Ovary (tissue), 7 donors: ENCODE measurements at regions not wholly inside any gene's neighbourhood (a gene's known extent, or its start where the extent isn't known, plus 50 kb on each side); places are given as distances from the start of the nearest gene placed in this dataset.
A peak's percentile ranks its signal among the peaks of the same experiment; 100 is the strongest.
"Not testable (repeated sequence)": the region's sequence is repeated elsewhere in the genome, so short reads cannot be mapped to it uniquely, and the experiment has no call there.

Source experiments
- DNase-seq, 5 donors: peaks; one replicate each; pipeline ENCODE4 v3.0.0-alpha.2; 2019 to 2020
- H3K27ac ChIP-seq, 2 donors: fragments of 200-600 bp; one replicate each; pipeline versions ENCODE4 v1.5.1 to v1.8.0; 2019 to 2022
- H3K27me3 ChIP-seq: fragments of 200-600 bp; one replicate; pipeline ENCODE4 v1.8.0; 2022
- H3K36me3 ChIP-seq: fragments of 200-600 bp; sonication (generic); one replicate; pipeline ENCODE4 v1.5.1; 2019
- H3K4me1 ChIP-seq: one replicate; pipeline ENCODE4 v1.8.1; 2013; ENCODE audit warnings: mild to moderate bottlenecking, moderate library complexity; ENCODE audit not compliant: insufficient read depth
- H3K4me3 ChIP-seq: fragments of 200-600 bp; sonication (generic); one replicate; pipeline ENCODE4 v1.5.1; 2017
- H3K9me3 ChIP-seq, 2 donors: fragments of 200-600 bp in 1 of 2; sonication (generic) in 1 of 2; one replicate each; pipeline versions ENCODE4 v1.5.1 to v1.8.1; 2013 to 2019; ENCODE audit warnings: mild to moderate bottlenecking in 1 of 2, moderate library complexity in 1 of 2
- CTCF ChIP-seq, 3 donors: fragments of 450-650 bp in 2 of 3; fragments of 200-600 bp in 1 of 3; IDR thresholded peaks; one replicate each; pipeline versions ENCODE4 v1.5.1 to v1.8.0; 2016 to 2022; ENCODE audit warnings: antibody characterized with exemption in 3 of 3, mild to moderate bottlenecking in 1 of 3
- EP300 ChIP-seq: sonication (generic); formaldehyde crosslinking; IDR thresholded peaks from one replicate; pipeline ENCODE4 v1.6.1; 2017; ENCODE audit warnings: antibody characterized with exemption
- POLR2A ChIP-seq: fragments of 450-650 bp; IDR thresholded peaks from one replicate; pipeline ENCODE4 v1.6.1; 2017; ENCODE audit warnings: antibody characterized with exemption, mild to moderate bottlenecking, moderate library complexity
- WGBS, 3 donors: extraction: QIAGEN DNeasy Blood & Tissue Kit in 1 of 3; methylation state at CpG; one replicate each; pipeline versions ENCODE4 v1.1.5 to v1.1.7; 2013 to 2017; 5-methylcytosine and 5-hydroxymethylcytosine counted together
- intact Hi-C, 4 donors: fragments of 100-400 bp; cut with DNase I; formaldehyde crosslinking; loops; one replicate each; pipeline versions ENCODE4 v1.11.0 to v1.15.1; 2022 to 2023
- donor health status: DM: no; HTN: no; CAD: no; lungs with moderate emphysema.
- donor health status: DM: no; HTN: no; CAD: no.
- donor health status: Bipolar disorder and iron deficiency.
- donor health status: DM: no; HTN: no; CAD: no.
- donor health status: DM: yes; HTN: yes; CAD: no.

DNA sequence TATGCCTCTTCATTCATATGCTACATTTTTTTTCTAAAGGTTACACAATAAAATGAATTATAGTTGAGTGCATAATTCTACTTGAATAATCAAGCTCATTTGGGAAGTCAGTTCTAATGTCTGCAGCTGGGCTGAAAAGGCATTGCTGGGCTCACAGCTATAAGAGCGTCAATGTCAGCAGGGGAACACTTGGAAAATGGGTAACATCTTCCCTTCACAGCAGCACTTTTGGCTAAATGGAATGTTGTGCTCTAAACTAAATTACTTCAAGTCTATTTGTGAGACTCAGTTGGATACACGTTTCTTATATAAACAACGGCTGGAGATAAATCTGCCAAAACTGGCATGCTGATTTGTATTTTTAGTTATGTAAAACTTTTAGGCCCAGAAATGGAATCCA lies 357.8 kb downstream of the TBL1XR1 start:
- H3K4me3 ChIP-seq: no peak overlapping the region
- no peak overlapping the region for H3K27ac ChIP-seq
- 75 to 76% (median 75%) methylated on average over 3 of the region's 3 CpGs for WGBS, 3 donors
- no peaks in the 10 kb centered on the region for H3K4me1 ChIP-seq
- no peaks in the 10 kb centered on the region for H3K9me3 ChIP-seq
- no peaks in the 10 kb centered on the region for H3K27me3 ChIP-seq
- no peak for TF ChIP-seq EP300
- DNase-seq: no peak
- intact Hi-C loops: no loop called here
- H3K36me3 ChIP-seq: no peaks in the 10 kb centered on the region

- H3K9me3 ChIP-seq, H3K27ac ChIP-seq, H3K4me3 ChIP-seq, H3K27me3 ChIP-seq, intact Hi-C loops, H3K4me1 ChIP-seq, DNase-seq, H3K36me3 ChIP-seq: not testable (repeated sequence)
- WGBS, 3 donors: 87 to 90% (median 90%) methylated on average over 15 of the region's 15 CpGs
Observed at GRCh38 chr3:176827244-176827643, 370.0 kb downstream of the TBL1XR1 start.

GRCh38 chr3:176824811-176825210 lies 372.5 kb downstream of the TBL1XR1 start:
- no peaks in the 10 kb centered on the region for H3K27me3 ChIP-seq
- no peak overlapping the region for H3K27ac ChIP-seq
- DNase-seq: no peak
- 31 to 62% (median 42%) methylated on average over 3 of the region's 3 CpGs for WGBS, 3 donors
- no peaks in the 10 kb centered on the region for H3K36me3 ChIP-seq
- no peaks in the 10 kb centered on the region for H3K4me1 ChIP-seq
- intact Hi-C loops: no loop called here
- H3K4me3 ChIP-seq: no peak overlapping the region
- H3K9me3 ChIP-seq: no peaks in the 10 kb centered on the region
- TF ChIP-seq CTCF (IDR thresholded peaks at IDR 0.05) (no peak), EP300 (no peak), POLR2A (no peak)

- Histone ChIP-seq H3K27ac (no peak overlapping the region), H3K9me3 (no peaks in the 10 kb centered on the region), H3K27me3 (no peaks in the 10 kb centered on the region), H3K36me3 (no peaks in the 10 kb centered on the region), H3K4me3 (no peak overlapping the region), H3K4me1 (no peaks in the 10 kb centered on the region)
- TF ChIP-seq CTCF (IDR thresholded peaks at IDR 0.05) (no peak), EP300 (no peak), POLR2A (no peak)
- WGBS, 3 donors: 32 to 53% (median 34%) methylated on average over 2 of the region's 2 CpGs
- no peak for DNase-seq
- intact Hi-C loops: no loop called here
Observed at GRCh38 chr3:176820764-176821163, 376.5 kb downstream of the TBL1XR1 start.

GRCh38 chr3:176816937-176817336 lies 380.3 kb downstream of the TBL1XR1 start:
- Histone ChIP-seq H3K4me3 (no peak overlapping the region), H3K27ac (no peak overlapping the region), H3K27me3 (no peaks in the 10 kb centered on the region), H3K4me1 (no peaks in the 10 kb centered on the region), H3K9me3 (no peaks in the 10 kb centered on the region), H3K36me3 (no peaks in the 10 kb centered on the region)
- 86 to 94% (median 91%) methylated on average over 18 of the region's 18 CpGs for WGBS, 3 donors
- no peak for DNase-seq
- intact Hi-C loops: no loop called here
- TF ChIP-seq EP300 (no peak), POLR2A (no peak)

- no peak overlapping the region for H3K4me3 ChIP-seq
- intact Hi-C loops: no loop called here
- H3K27me3 ChIP-seq: no peaks in the 10 kb centered on the region
- TF ChIP-seq EP300 (no peak), POLR2A (no peak), CTCF (IDR thresholded peaks at IDR 0.05) (no peak)
- 29 to 31% (median 30%) methylated on average over 12 of the region's 12 CpGs for WGBS, 3 donors
- H3K4me1 ChIP-seq: no peaks in the 10 kb centered on the region
- no peaks in the 10 kb centered on the region for H3K36me3 ChIP-seq
- no peak overlapping the region for H3K27ac ChIP-seq
- no peaks in the 10 kb centered on the region for H3K9me3 ChIP-seq
- peak in 3 of 5 donors; percentile 15 to 32 (median 17) for DNase-seq
Observed at GRCh38 chr3:176814285-176814684, 383.0 kb downstream of the TBL1XR1 start.
